SK-N-SH (cell line): ENCODE measurements at regions not wholly inside any gene's neighbourhood (a gene's known extent, or its start where the extent isn't known, plus 50 kb on each side); places are given as distances from the start of the nearest gene placed in this dataset.

Source experiments
- CHD2 ChIP-seq: fragments of 150-350 bp; IDR thresholded peaks from 2 replicates; pipeline ENCODE4 v1.6.1; 2018; ENCODE audit warnings: low read length; ENCODE audit not compliant: partially characterized antibody
- ELF1 ChIP-seq: IDR thresholded peaks from 2 replicates; pipeline ENCODE4 v1.4.0; 2012
- MXI1 ChIP-seq: IDR thresholded peaks from 2 replicates; pipeline ENCODE4 v1.6.1; 2012; ENCODE audit warnings: mild to moderate bottlenecking, low read depth, low read length, improper control_type of control experiment
- TEAD4 ChIP-seq: IDR thresholded peaks from 2 replicates; pipeline ENCODE4 v1.4.0; 2012; ENCODE audit warnings: mild to moderate bottlenecking, borderline replicate concordance; ENCODE audit not compliant: insufficient read depth
- TF ChIP-seq, protein P1 (sequence below): fragments of 200-600 bp; sonication (generic); IDR thresholded peaks from 2 replicates; pipeline ENCODE4 v1.6.1; 2017; ENCODE audit warnings: antibody characterized with exemption, mild to moderate bottlenecking, moderate library complexity

DNA sequence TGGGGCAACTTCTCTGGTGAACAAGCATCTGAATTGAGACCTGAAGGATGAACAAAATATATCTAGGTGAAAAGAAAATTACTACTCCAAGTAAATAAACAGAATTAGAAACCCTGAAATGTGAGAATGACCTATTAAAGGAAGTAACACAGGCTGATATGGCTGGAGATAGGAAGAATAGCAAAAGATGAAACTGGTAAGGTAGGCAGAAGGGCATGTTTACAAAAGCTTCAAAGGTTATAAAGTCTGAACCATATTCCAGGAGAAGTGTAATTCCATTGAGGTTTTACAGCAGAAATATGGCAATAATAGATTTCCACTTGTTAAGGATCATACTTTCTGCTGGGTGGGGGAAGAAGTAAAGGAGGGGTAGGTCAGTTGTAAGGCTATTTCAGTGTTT is 452.0 kb downstream of the GBA3 start:
- TF ChIP-seq TEAD4 (no peak), MXI1 (no peak), CHD2 (no peak), ELF1 (no peak)
- TF ChIP-seq, protein P1, sequence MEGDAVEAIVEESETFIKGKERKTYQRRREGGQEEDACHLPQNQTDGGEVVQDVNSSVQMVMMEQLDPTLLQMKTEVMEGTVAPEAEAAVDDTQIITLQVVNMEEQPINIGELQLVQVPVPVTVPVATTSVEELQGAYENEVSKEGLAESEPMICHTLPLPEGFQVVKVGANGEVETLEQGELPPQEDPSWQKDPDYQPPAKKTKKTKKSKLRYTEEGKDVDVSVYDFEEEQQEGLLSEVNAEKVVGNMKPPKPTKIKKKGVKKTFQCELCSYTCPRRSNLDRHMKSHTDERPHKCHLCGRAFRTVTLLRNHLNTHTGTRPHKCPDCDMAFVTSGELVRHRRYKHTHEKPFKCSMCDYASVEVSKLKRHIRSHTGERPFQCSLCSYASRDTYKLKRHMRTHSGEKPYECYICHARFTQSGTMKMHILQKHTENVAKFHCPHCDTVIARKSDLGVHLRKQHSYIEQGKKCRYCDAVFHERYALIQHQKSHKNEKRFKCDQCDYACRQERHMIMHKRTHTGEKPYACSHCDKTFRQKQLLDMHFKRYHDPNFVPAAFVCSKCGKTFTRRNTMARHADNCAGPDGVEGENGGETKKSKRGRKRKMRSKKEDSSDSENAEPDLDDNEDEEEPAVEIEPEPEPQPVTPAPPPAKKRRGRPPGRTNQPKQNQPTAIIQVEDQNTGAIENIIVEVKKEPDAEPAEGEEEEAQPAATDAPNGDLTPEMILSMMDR = no peak
